Activated CD8-positive, alpha-beta T cell treated with anti-CD3 and anti-CD28 coated beads, Interleukin-2, amount 10 ng/mL, durations not matched to agents 7 days and 5 days (primary cell): ENCODE measurements at regions not wholly inside any gene's neighbourhood (a gene's known extent, or its start where the extent isn't known, plus 50 kb on each side); places are given as distances from the start of the nearest gene placed in this dataset.

Experiments used
- ATAC-seq: fragments of 150-1000 bp; cut with Tn5 transposase; one replicate; pipeline ENCODE4 v1.10.0; 2021; ENCODE audit warnings: moderate library complexity
- CTCF ChIA-PET: fragments of 350-600 bp; sonication (Branson Sonifier 250); formaldehyde crosslinking; loops from one replicate; lab custom pipeline; 2021; ENCODE audit warnings: antibody characterized with exemption; lab: Charles Lee
- POLR2A ChIA-PET: fragments of 350-600 bp; sonication (Branson Sonifier 250); formaldehyde crosslinking; loops from one replicate; lab custom pipeline; 2021; ENCODE audit warnings: antibody characterized with exemption; lab: Charles Lee
- DNase-seq: peaks from one replicate; pipeline ENCODE4 v3.0.0-alpha.2; 2020
- H3K27ac Mint-ChIP-seq: one replicate; pipeline ENCODE4 v1.8.0; 2021; ENCODE audit warnings: mild to moderate bottlenecking, mixed read lengths
- H3K27me3 Mint-ChIP-seq: one replicate; pipeline ENCODE4 v1.8.0; 2021; ENCODE audit warnings: low read depth, mixed read lengths
- H3K36me3 Mint-ChIP-seq: one replicate; pipeline ENCODE4 v1.8.0; 2021; ENCODE audit warnings: low read depth, mixed read lengths
- H3K4me1 Mint-ChIP-seq: one replicate; pipeline ENCODE4 v1.8.0; 2021; ENCODE audit warnings: low read depth, mixed read lengths
- H3K4me3 Mint-ChIP-seq: one replicate; pipeline ENCODE4 v1.8.0; 2021; ENCODE audit warnings: mild to moderate bottlenecking, mixed read lengths
- H3K9me3 Mint-ChIP-seq: one replicate; pipeline ENCODE4 v1.8.0; 2022; ENCODE audit warnings: mixed read lengths; ENCODE audit not compliant: insufficient read depth

DNA sequence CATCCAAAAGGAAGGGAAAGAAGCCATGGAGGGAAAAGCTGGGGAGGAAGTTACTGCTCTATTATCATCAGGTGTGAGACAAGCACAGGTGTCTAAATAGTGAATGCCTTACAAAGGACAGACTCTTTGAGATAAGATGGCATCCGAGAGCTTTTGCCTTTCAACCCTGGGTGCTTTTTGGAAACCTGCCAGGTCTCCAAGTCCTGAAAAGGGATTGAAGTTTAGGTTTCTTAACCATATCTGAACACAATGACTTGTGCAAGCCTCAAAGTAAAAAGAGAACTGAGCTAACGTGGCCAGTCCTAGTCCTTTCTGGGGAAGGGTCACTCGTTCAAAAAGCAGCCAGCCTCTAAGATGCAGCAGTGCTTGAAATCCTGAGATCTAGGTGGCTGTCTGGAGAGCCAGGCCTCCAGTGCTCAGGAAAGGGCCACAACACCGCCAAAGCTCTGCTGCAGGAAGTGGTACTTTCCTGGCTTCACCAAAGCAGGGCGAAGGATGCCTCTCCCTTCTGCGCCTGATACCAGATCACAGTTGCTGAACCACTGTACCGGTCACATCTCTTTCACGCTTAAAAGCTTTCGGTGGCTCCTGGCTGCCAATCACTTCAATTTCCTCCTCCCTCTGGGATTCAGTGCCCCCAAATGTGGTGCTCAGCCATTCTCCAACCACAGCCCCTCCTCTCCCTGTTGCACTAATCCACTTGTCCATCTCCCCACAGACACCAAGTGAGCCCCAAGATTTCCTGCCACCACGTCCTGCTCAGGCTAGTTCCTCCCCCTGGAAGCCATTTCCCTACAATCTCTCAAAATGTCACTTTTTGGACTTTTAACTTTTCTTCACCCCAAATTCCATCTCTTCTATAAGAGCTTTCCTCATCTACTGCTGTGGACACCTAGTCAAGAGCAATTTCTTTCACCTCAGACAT is 104.1 kb upstream of the LPP start:
- Mint-ChIP-seq H3K27ac (peak overlapping the region; percentile 80), H3K4me3 (peak overlapping the region; percentile 44), H3K4me1 (peaks cover 48% of the 10 kb centered on the region), H3K36me3 (no peaks in the 10 kb centered on the region), H3K27me3 (no peaks in the 10 kb centered on the region), H3K9me3 (no peaks in the 10 kb centered on the region)
- DNase-seq, result peak; percentile 70
- ChIA-PET POLR2A (interaction anchor here (0.6 to 1.9 kb wide), 6 partner anchors 12 to 307 kb away, joined by 3 to 5 read pairs (median 4); no protein-coding TSS in a partner anchor), CTCF (interaction anchor here (0.9 to 2.6 kb wide), 11 partner anchors 10 to 311 kb away, joined by 3 to 17 read pairs (median 5); no protein-coding TSS in a partner anchor)
- ATAC-seq, result peak; percentile 93

DNA sequence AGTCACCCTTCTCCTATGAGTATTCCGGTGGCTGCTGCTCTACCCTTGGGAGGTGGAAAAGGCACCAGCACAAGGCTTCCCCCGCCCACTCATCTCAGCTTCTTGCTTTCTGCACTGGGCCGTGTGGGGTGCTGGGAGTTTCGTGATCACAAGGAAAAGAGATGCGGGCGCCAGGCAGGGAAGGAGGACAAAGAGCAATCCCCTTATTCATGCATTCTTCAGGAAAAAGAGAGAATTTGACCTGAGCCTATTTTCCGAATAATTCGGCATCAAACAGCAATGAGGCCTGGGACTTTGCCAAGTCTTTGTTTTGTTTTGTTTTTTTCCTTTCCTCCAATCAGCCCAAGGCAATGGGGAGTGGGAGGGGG is 102.2 kb upstream of the LPP start:
- CTCF ChIA-PET, result interaction anchor here (2.6 kb wide), 1 partner anchor 8 kb away, joined by 17 read pairs; no protein-coding TSS in a partner anchor
- H3K4me1 Mint-ChIP-seq, result peaks cover 44% of the 10 kb centered on the region
- DNase-seq, result no peak
- no peaks in the 10 kb centered on the region for H3K9me3 Mint-ChIP-seq
- no peak for ATAC-seq
- no peak overlapping the region for H3K4me3 Mint-ChIP-seq
- H3K36me3 Mint-ChIP-seq, result no peaks in the 10 kb centered on the region
- POLR2A ChIA-PET, result no interaction called here
- H3K27me3 Mint-ChIP-seq, result no peaks in the 10 kb centered on the region
- no peak overlapping the region for H3K27ac Mint-ChIP-seq

DNA sequence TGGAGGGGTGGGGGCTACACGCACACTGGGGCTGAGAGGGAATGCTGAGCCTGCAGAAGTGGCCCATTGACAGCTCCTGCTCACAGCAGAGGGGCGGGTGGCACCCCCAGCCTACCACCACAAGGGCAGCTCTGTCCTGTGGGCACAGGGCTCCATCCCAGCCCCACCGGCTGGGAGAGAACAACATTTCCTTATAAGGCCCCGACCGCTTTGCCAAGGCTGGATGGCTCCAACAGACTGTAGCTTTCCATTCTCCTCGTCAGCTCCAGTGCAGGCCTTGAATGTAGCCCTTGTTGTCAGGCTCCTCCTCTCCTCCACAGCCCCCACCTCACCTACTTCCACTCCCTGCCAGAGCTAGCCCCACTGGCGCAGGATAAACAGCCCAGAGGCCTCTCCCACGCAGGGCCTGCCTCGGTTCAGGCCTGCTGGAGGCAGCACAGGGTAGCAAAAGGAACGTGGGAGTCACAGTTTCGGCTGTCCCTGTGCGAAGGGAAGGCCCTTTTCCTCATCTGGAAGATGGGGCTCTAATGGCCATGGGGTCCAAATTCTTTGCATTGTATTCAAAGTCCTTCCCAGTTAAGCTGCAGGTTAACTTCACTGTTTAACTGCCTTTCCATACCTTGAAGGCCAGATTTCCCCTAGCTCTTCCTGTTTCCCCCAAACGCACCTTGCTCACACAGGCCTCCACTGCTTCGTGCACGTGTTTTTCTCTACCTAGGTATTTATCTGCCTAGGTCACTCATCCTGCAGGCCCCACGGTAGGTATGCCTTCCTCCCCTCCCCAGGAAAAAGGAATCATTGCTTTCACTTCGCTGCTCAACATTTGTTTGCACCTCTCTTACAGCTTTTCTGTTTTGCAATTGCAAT is 101.6 kb upstream of the LPP start:
- H3K27me3 Mint-ChIP-seq, result no peaks in the 10 kb centered on the region
- ATAC-seq (no peak), DNase-seq (no peak)
- CTCF ChIA-PET, result interaction anchor here (0.7 to 1.0 kb wide), 2 partner anchors 10 to 902 kb away, joined by 3 to 4 read pairs; no protein-coding TSS in a partner anchor
- no peaks in the 10 kb centered on the region for H3K9me3 Mint-ChIP-seq
- peak overlapping the region; percentile 9 for H3K27ac Mint-ChIP-seq
- no peak overlapping the region for H3K4me3 Mint-ChIP-seq
- peaks cover 43% of the 10 kb centered on the region for H3K4me1 Mint-ChIP-seq
- POLR2A ChIA-PET, result interaction anchor here (1.4 kb wide), 1 partner anchor 101 kb away, joined by 3 read pairs; the partner anchor contains the start of gene LPP
- no peaks in the 10 kb centered on the region for H3K36me3 Mint-ChIP-seq

DNA sequence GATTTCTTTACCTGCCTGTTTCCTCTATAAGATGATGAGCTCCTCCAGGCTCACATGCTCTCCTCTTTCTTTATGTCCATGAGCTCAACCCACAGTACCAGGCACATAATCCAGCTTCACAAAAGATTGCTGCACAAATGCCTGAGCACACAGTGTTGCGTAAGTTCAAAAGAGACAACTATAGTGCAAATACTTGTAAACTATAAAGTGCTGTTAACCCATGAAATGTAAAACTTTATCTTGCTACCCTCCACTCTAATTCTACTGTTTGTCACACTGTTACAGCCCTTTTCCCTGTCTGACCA is 101.0 kb upstream of the LPP start:
- CTCF ChIA-PET, result interaction anchor here (0.7 to 1.0 kb wide), 2 partner anchors 9 to 902 kb away, joined by 3 to 4 read pairs; no protein-coding TSS in a partner anchor
- ATAC-seq, result no peak
- Mint-ChIP-seq H3K27ac (no peak overlapping the region), H3K4me1 (peaks cover 37% of the 10 kb centered on the region), H3K4me3 (no peak overlapping the region), H3K27me3 (no peaks in the 10 kb centered on the region), H3K9me3 (no peaks in the 10 kb centered on the region), H3K36me3 (no peaks in the 10 kb centered on the region)
- no peak for DNase-seq
- POLR2A ChIA-PET, result interaction anchor here (1.4 kb wide), 1 partner anchor 101 kb away, joined by 3 read pairs; the partner anchor contains the start of gene LPP

DNA sequence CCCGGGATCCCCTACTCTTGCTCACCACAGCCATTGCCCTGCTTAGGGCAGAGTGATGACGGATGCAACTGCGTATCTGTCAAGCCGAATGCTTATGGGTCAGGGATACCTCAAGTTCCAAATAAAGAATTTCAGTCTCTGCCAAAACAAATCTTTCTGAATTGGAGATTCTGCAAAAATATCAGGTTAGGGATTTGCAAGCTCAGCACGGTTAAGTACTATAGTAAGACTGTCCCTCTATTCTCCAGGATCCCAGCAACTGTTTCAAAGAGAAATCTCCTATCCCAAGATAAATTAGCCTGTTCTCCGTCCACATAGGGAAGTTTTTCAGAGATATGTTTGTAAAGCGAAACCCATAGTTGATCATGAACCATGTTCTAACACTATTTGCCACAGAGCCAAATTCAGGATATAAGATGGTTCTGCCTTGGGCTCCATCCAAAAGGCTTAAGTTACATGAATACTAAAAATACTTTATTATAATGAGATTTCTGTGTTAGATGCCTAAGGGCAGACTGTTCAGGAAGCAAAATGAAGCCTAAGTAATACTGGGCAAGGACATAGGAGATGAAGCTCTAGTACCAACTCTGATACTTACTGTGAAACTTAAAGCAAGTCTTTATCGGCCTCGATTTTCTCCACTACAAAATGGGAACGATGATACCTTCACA is 100.1 kb upstream of the LPP start:
- no peak overlapping the region for H3K4me3 Mint-ChIP-seq
- peaks cover 34% of the 10 kb centered on the region for H3K4me1 Mint-ChIP-seq
- H3K27me3 Mint-ChIP-seq, result no peaks in the 10 kb centered on the region
- ChIA-PET POLR2A (interaction anchor here (1.0 to 1.4 kb wide), 2 partner anchors 12 to 100 kb away, joined by 3 read pairs; partner anchors contain the start of gene LPP), CTCF (interaction anchor here (1.0 to 1.6 kb wide), 2 partner anchors 8 to 9 kb away, joined by 4 read pairs; no protein-coding TSS in a partner anchor)
- no peaks in the 10 kb centered on the region for H3K36me3 Mint-ChIP-seq
- H3K9me3 Mint-ChIP-seq, result no peaks in the 10 kb centered on the region
- DNase-seq, result no peak
- ATAC-seq, result no peak
- no peak overlapping the region for H3K27ac Mint-ChIP-seq

DNA sequence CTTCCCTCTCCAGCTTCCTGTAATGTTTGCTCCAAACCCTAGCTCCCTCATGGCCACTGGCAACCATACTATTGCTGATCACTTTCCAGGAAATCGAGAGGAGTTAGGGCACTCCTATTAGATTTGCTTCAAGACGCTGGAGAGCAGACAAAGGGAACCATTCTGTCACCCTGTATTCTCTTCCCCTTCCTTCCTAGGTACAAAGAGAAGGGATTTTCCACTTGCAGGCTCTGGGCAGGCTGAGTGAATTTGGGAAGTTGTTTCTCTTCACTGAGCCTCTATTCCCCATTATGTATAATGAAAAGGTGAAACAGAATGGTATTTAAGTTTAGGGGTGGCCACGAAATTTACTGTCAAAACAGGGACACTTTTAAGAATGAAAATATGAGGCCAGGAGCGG is 99.4 kb upstream of the LPP start:
- ChIA-PET POLR2A (interaction anchor here (1.0 kb wide), 1 partner anchor 13 kb away, joined by 3 read pairs; no protein-coding TSS in a partner anchor), CTCF (interaction anchor here (1.6 kb wide), 1 partner anchor 10 kb away, joined by 4 read pairs; no protein-coding TSS in a partner anchor)
- no peaks in the 10 kb centered on the region for H3K9me3 Mint-ChIP-seq
- no peaks in the 10 kb centered on the region for H3K27me3 Mint-ChIP-seq
- ATAC-seq (no peak), DNase-seq (no peak)
- H3K36me3 Mint-ChIP-seq, result peaks cover 2% of the 10 kb centered on the region
- H3K4me3 Mint-ChIP-seq, result no peak overlapping the region
- H3K4me1 Mint-ChIP-seq, result peaks cover 27% of the 10 kb centered on the region
- no peak overlapping the region for H3K27ac Mint-ChIP-seq

DNA sequence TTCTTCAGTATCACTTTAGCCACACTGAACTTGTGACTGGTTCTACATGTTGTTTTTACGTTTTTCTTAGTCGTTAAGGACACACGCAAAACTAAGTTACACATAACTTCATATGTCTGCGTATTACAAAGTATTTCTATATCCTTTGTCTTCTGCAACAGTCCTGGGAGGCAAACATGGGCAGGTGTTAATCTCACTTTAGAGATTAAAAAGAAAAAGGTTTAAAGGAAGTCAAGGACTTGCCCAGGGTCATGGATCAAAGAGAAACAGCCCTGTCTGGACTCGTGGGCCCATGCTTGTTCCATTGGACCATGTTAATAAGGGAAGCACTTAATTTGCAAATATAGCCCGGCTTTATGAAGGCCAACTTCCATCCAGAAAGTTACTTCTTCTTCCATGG is 98.6 kb upstream of the LPP start:
- CTCF ChIA-PET, result interaction anchor here (1.6 kb wide), 1 partner anchor 11 kb away, joined by 4 read pairs; no protein-coding TSS in a partner anchor
- H3K27ac Mint-ChIP-seq, result no peak overlapping the region
- no peaks in the 10 kb centered on the region for H3K9me3 Mint-ChIP-seq
- DNase-seq (no peak), ATAC-seq (no peak)
- H3K4me3 Mint-ChIP-seq, result no peak overlapping the region
- H3K27me3 Mint-ChIP-seq, result no peaks in the 10 kb centered on the region
- peaks cover 7% of the 10 kb centered on the region for H3K36me3 Mint-ChIP-seq
- POLR2A ChIA-PET, result no interaction called here
- peaks cover 23% of the 10 kb centered on the region for H3K4me1 Mint-ChIP-seq

DNA sequence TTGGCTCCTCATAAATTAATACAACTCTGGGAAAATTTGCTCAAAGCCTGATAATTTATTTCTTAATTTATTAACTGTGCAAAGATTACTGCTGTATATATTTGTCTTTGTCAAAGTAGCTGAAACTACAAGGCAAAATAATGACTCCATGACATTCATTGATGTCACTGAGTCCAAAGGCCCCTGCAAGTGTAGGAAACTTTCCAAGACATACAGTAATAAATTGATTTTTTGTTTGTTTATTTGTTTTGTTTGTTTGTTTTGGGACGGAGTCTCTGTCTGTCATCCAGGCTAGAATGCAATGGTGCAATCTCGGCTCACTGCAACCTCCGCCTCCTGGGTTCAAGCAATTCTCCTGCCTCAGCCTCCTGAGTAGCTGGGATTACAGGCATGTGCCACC is 96.8 kb upstream of the LPP start:
- Mint-ChIP-seq H3K9me3 (no peaks in the 10 kb centered on the region), H3K36me3 (peaks cover 10% of the 10 kb centered on the region), H3K27me3 (no peaks in the 10 kb centered on the region), H3K4me3 (no peak overlapping the region), H3K27ac (no peak overlapping the region), H3K4me1 (peaks cover 27% of the 10 kb centered on the region)
- DNase-seq (no peak), ATAC-seq (no peak)
- POLR2A ChIA-PET, result no interaction called here
- CTCF ChIA-PET, result no interaction called here

DNA sequence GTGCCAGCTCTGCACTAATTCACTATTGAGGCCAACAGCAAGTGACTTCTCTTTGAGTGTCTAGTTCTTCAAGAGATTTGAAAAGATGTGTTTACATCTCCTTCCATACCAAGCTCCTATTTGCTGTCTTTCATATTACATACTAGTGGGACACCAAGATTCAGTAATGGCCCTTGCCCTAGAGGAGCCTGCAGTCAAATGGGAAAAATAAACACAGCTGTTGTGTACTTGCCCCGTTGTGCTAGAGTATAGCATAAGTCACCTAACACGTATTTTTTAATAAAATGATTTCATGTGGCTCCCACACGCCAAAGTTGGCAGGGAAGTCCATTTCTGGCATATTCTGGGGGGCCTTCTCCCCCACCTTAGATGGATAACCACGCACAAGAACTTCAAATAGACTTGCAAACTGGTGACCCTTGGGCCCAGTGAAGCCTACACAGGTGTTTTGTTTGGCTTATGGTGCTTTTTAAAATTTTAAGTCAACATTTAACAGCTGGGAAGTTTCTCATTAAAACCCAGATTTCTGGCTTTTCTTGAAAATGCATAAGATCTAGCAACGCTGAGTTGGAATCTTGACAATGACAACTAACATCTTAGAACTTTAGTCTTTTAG is 95.3 kb upstream of the LPP start:
- Mint-ChIP-seq H3K27ac (no peak overlapping the region), H3K27me3 (no peaks in the 10 kb centered on the region), H3K4me3 (no peak overlapping the region), H3K4me1 (peaks cover 21% of the 10 kb centered on the region), H3K36me3 (peaks cover 10% of the 10 kb centered on the region), H3K9me3 (no peaks in the 10 kb centered on the region)
- CTCF ChIA-PET, result interaction anchor here (1.2 to 3.1 kb wide), 5 partner anchors 8 to 690 kb away, joined by 3 to 17 read pairs (median 11); no protein-coding TSS in a partner anchor
- DNase-seq (no peak), ATAC-seq (no peak)
- POLR2A ChIA-PET, result no interaction called here

DNA sequence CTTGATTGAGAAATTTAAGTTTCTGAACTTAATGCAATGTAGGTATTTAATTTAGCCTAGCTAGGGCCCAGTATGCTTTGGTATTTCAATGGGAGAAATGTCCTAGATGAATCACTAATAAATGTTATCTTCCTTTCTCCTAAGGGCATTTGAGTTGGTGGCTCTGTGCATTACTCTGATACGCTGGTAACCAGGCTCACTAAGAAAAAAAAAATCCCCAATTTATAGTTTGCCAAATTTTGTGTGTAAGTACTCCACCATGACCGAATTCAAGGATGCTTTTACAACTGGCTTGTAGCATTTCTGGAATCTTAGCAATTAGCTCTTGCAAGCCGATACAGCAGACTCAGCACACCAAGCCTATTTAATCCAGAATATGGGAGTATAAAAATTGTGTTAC is 94.6 kb upstream of the LPP start:
- no peaks in the 10 kb centered on the region for H3K9me3 Mint-ChIP-seq
- no peak overlapping the region for H3K27ac Mint-ChIP-seq
- H3K4me3 Mint-ChIP-seq, result no peak overlapping the region
- ATAC-seq (no peak), DNase-seq (no peak)
- H3K4me1 Mint-ChIP-seq, result peaks cover 27% of the 10 kb centered on the region
- H3K36me3 Mint-ChIP-seq, result peaks cover 10% of the 10 kb centered on the region
- CTCF ChIA-PET, result interaction anchor here (1.0 to 3.3 kb wide), 8 partner anchors 9 to 690 kb away, joined by 3 to 17 read pairs (median 9); no protein-coding TSS in a partner anchor
- H3K27me3 Mint-ChIP-seq, result no peaks in the 10 kb centered on the region
- POLR2A ChIA-PET, result no interaction called here
